NCI-H1092 (cell line): ENCODE measurements at regions not wholly inside any gene's neighbourhood (a gene's known extent, or its start where the extent isn't known, plus 50 kb on each side); places are given as distances from the start of the nearest gene placed in this dataset.
"Not testable (repeated sequence)": the region's sequence is repeated elsewhere in the genome, so short reads cannot be mapped to it uniquely, and the experiment has no call there.

Experiments used
- DNase-seq: peaks from one replicate; lab custom pipeline; 2025; lab: John Stamatoyannopoulos, UW

- DNase-seq = no peak
These were observed 103.0 kb upstream of the PLXNA2 start for GRCh38 chr1:208347191-208347590.

- peak; percentile 4 for DNase-seq
These were observed 105.6 kb upstream of the PLXNA2 start for GRCh38 chr1:208349694-208350330.

- DNase-seq = no peak
These were observed 106.6 kb upstream of the PLXNA2 start for GRCh38 chr1:208350815-208351214.

- no peak for DNase-seq
These were observed 107.7 kb upstream of the PLXNA2 start for GRCh38 chr1:208351838-208352237.

GRCh38 chr1:208353797-208354196, 109.6 kb upstream of the PLXNA2 start:
- not testable (repeated sequence) for DNase-seq

GRCh38 chr1:208357644-208358507, 113.7 kb upstream of the PLXNA2 start:
- no peak for DNase-seq

- no peak for DNase-seq
These were observed 114.5 kb upstream of the PLXNA2 start for GRCh38 chr1:208358651-208359050.

GRCh38 chr1:208362011-208362410, 117.8 kb upstream of the PLXNA2 start:
- DNase-seq = no peak

GRCh38 chr1:208366559-208366958, 122.4 kb upstream of the PLXNA2 start:
- no peak for DNase-seq

- DNase-seq = no peak
These were observed 124.9 kb upstream of the PLXNA2 start for GRCh38 chr1:208369045-208369444.

GRCh38 chr1:208369658-208370057, 125.5 kb upstream of the PLXNA2 start:
- DNase-seq = no peak

GRCh38 chr1:208374391-208374941, 130.3 kb upstream of the PLXNA2 start:
- DNase-seq = no peak

GRCh38 chr1:208381481-208381880, 137.3 kb upstream of the PLXNA2 start:
- no peak for DNase-seq

- DNase-seq = peak; percentile 28
These were observed 144.0 kb upstream of the PLXNA2 start for GRCh38 chr1:208387908-208388811.

- no peak for DNase-seq
These were observed 149.2 kb upstream of the PLXNA2 start for GRCh38 chr1:208393416-208393815.

- DNase-seq = no peak
These were observed 149.6 kb upstream of the PLXNA2 start for GRCh38 chr1:208393826-208394225.

- no peak for DNase-seq
These were observed 153.1 kb upstream of the PLXNA2 start for GRCh38 chr1:208397286-208397685.

GRCh38 chr1:208405014-208405413, 160.8 kb upstream of the PLXNA2 start:
- no peak for DNase-seq

GRCh38 chr1:208409176-208409575, 165.0 kb upstream of the PLXNA2 start:
- no peak for DNase-seq

GRCh38 chr1:208410409-208410808, 166.2 kb upstream of the PLXNA2 start:
- no peak for DNase-seq

- DNase-seq = no peak
These were observed 168.8 kb upstream of the PLXNA2 start for GRCh38 chr1:208413006-208413405.

GRCh38 chr1:208418667-208419066, 174.5 kb upstream of the PLXNA2 start:
- no peak for DNase-seq
